PC-9 (cell line): ENCODE measurements at regions not wholly inside any gene's neighbourhood (a gene's known extent, or its start where the extent isn't known, plus 50 kb on each side); places are given as distances from the start of the nearest gene placed in this dataset.

Experiments
- BruUV-seq: library from RNA; stranded (reverse); fragments of 400-500 nt; replicated peaks from 2 replicates; lab custom pipeline; 2021; lab: Mats Ljungman, UMichigan
- CTCF ChIA-PET: fragments of 300-600 bp; sonication (Branson Sonifier 250); formaldehyde crosslinking; loops from one replicate; lab custom pipeline; 2022; ENCODE audit warnings: antibody characterized with exemption; lab: Charles Lee
- POLR2A ChIA-PET: fragments of 300-600 bp; sonication (Branson Sonifier 250); formaldehyde crosslinking; loops from one replicate; lab custom pipeline; 2022; ENCODE audit warnings: antibody characterized with exemption; ENCODE audit not compliant: unreplicated experiment; lab: Charles Lee
- DNase-seq, 2 experiments: peaks; one replicate each; pipeline versions ENCODE4 v3.0.0 to v3.0.0-alpha.2; 2015 to 2022; ENCODE audit warnings: mixed read lengths in 1 of 2
- H2AFZ ChIP-seq: fragments of 200-600 bp; sonication (generic); 2 replicates; pipeline ENCODE4 v1.8.1; 2017; ENCODE audit warnings: antibody characterized with exemption
- H3F3A ChIP-seq: fragments of 200-600 bp; sonication (generic); 2 replicates; pipeline ENCODE4 v1.8.1; 2017; ENCODE audit warnings: antibody characterized with exemption, mild to moderate bottlenecking, low read depth; ENCODE audit not compliant: insufficient read depth
- H3K27ac ChIP-seq: fragments of 200-600 bp; sonication (generic); 2 replicates; pipeline ENCODE4 v1.6.1; 2016; ENCODE audit warnings: mixed run types
- H3K27me3 ChIP-seq: fragments of 200-600 bp; sonication (generic); 2 replicates; pipeline ENCODE4 v1.6.1; 2016; ENCODE audit warnings: low read depth, mixed run types; ENCODE audit not compliant: insufficient read depth
- H3K36me3 ChIP-seq: fragments of 200-600 bp; sonication (generic); 2 replicates; pipeline ENCODE4 v1.6.1; 2016; ENCODE audit warnings: low read depth, mixed run types
- H3K4me1 ChIP-seq: fragments of 200-600 bp; sonication (generic); replicated peaks from 2 replicates; pipeline ENCODE4 v1.6.1; 2016; ENCODE audit warnings: mixed run types; ENCODE audit not compliant: insufficient read depth
- H3K4me2 ChIP-seq: fragments of 200-600 bp; sonication (generic); 2 replicates; pipeline ENCODE4 v1.6.1; 2017; ENCODE audit warnings: mixed run types
- H3K4me3 ChIP-seq: fragments of 200-600 bp; sonication (generic); 2 replicates; pipeline ENCODE4 v1.6.1; 2016; ENCODE audit warnings: mixed run types
- H3K79me2 ChIP-seq: fragments of 200-600 bp; sonication (generic); 2 replicates; pipeline ENCODE4 v1.6.1; 2017; ENCODE audit warnings: low read depth, mixed run types
- H3K9me2 ChIP-seq: fragments of 200-600 bp; sonication (generic); 2 replicates; pipeline ENCODE4 v1.8.1; 2017; ENCODE audit warnings: mild to moderate bottlenecking; ENCODE audit not compliant: insufficient read depth
- H3K9me3 ChIP-seq: fragments of 200-600 bp; sonication (generic); 2 replicates; pipeline ENCODE4 v1.8.1; 2016; ENCODE audit warnings: low read depth; ENCODE audit not compliant: insufficient read depth
- H4K20me1 ChIP-seq: fragments of 200-600 bp; sonication (generic); 2 replicates; pipeline ENCODE4 v1.8.1; 2017; ENCODE audit not compliant: insufficient read depth
- CTCF ChIP-seq: fragments of 200-600 bp; sonication (generic); conservative IDR thresholded peaks from 2 replicates; pipeline ENCODE4 v1.6.1; 2017; ENCODE audit warnings: mixed run types, antibody characterized with exemption, mild to moderate bottlenecking, moderate library complexity
- EZH2 ChIP-seq: fragments of 200-600 bp; sonication (generic); IDR thresholded peaks from 2 replicates; pipeline ENCODE4 v1.8.0; 2017; ENCODE audit warnings: antibody characterized with exemption, low read depth
- intact Hi-C: fragments of 100-400 bp; cut with micrococcal nuclease; formaldehyde crosslinking; loops from one replicate; pipeline ENCODE4 v1.10.0; 2022; ENCODE audit not compliant: unreplicated experiment

GRCh38 chr14:82549306-82549990 is 1015.8 kb upstream of the SEL1L start:
- no peak overlapping the region for H3K27ac ChIP-seq
- DNase-seq, result no peak
- CTCF ChIA-PET, result no interaction called here
- H3K9me3 ChIP-seq, result no peaks in the 10 kb centered on the region
- TF ChIP-seq EZH2, result no peak
- no peak for TF ChIP-seq CTCF
- no peaks in the 10 kb centered on the region for H3F3A ChIP-seq
- H3K9me2 ChIP-seq, result no peaks in the 10 kb centered on the region
- H4K20me1 ChIP-seq, result no peaks in the 10 kb centered on the region
- H3K4me3 ChIP-seq, result no peak overlapping the region
- H3K36me3 ChIP-seq, result no peaks in the 10 kb centered on the region
- intact Hi-C loops, result no loop called here
- H3K27me3 ChIP-seq, result no peaks in the 10 kb centered on the region
- POLR2A ChIA-PET, result no interaction called here
- H3K79me2 ChIP-seq, result no peaks in the 10 kb centered on the region
- no TSS peak for BruUV-seq
- no peak overlapping the region for H2AFZ ChIP-seq
- no peak overlapping the region for H3K4me2 ChIP-seq
- no peaks in the 10 kb centered on the region for H3K4me1 ChIP-seq

GRCh38 chr14:82562881-82563280 is 1029.2 kb upstream of the SEL1L start:
- no TSS peak for BruUV-seq
- no peaks in the 10 kb centered on the region for H3K9me2 ChIP-seq
- DNase-seq, result no peak
- H2AFZ ChIP-seq, result no peak overlapping the region
- H4K20me1 ChIP-seq, result no peaks in the 10 kb centered on the region
- no peaks in the 10 kb centered on the region for H3K36me3 ChIP-seq
- H3K9me3 ChIP-seq, result no peaks in the 10 kb centered on the region
- no peak overlapping the region for H3K27ac ChIP-seq
- ChIA-PET POLR2A (no interaction called here), CTCF (no interaction called here)
- H3K79me2 ChIP-seq, result no peaks in the 10 kb centered on the region
- H3K4me2 ChIP-seq, result no peak overlapping the region
- no peak overlapping the region for H3K4me3 ChIP-seq
- no peaks in the 10 kb centered on the region for H3F3A ChIP-seq
- no peaks in the 10 kb centered on the region for H3K27me3 ChIP-seq
- intact Hi-C loops, result no loop called here
- TF ChIP-seq CTCF, result no peak
- TF ChIP-seq EZH2, result no peak
- H3K4me1 ChIP-seq, result no peaks in the 10 kb centered on the region

GRCh38 chr14:82565825-82566224 is 1032.2 kb upstream of the SEL1L start:
- Histone ChIP-seq H3K4me3 (no peak overlapping the region), H3K79me2 (no peaks in the 10 kb centered on the region), H3K4me2 (no peak overlapping the region), H3F3A (no peaks in the 10 kb centered on the region), H3K27me3 (no peaks in the 10 kb centered on the region), H3K4me1 (no peaks in the 10 kb centered on the region), H2AFZ (no peak overlapping the region), H4K20me1 (no peaks in the 10 kb centered on the region), H3K36me3 (no peaks in the 10 kb centered on the region), H3K27ac (no peak overlapping the region), H3K9me2 (no peaks in the 10 kb centered on the region), H3K9me3 (no peaks in the 10 kb centered on the region)
- DNase-seq, result no peak
- BruUV-seq, result no TSS peak
- ChIA-PET POLR2A (no interaction called here), CTCF (no interaction called here)
- intact Hi-C loops, result loop anchor here (5.0 kb wide), 1 partner anchor 119 kb away; no protein-coding TSS in a partner anchor
- no peak for TF ChIP-seq CTCF
